ENCODE measurements at regions not wholly inside any gene's neighbourhood (a gene's known extent, or its start where the extent isn't known, plus 50 kb on each side); places are given as distances from the start of the nearest gene placed in this dataset.

- TF ChIP-seq GATA2 (IDR thresholded peaks at IDR 0.05; ENCODE audit: low read depth, low read length) (no peak), GATA3 (IDR thresholded peaks at IDR 0.05; ENCODE audit: low read depth, low read length) (no peak)
These were observed 58.3 kb downstream of the PTTG1 start for GRCh38 chr5:160479926-160480325.

Data from SH-SY5Y (cell line).